SK-N-SH treated with all-trans-retinoic acid at 6 μM for 48 hours (cell line): ENCODE measurements at regions not wholly inside any gene's neighbourhood (a gene's known extent, or its start where the extent isn't known, plus 50 kb on each side); places are given as distances from the start of the nearest gene placed in this dataset.

ENCODE experiments used
- ATAC-seq: fragments of 200-7000 bp; cut with Tn5 transposase; 3 replicates; pipeline ENCODE4 v1.9.1; 2020; ENCODE audit warnings: mild to moderate bottlenecking, moderate library complexity
- ARNTL ChIP-seq: fragments of 450-650 bp; formaldehyde crosslinking; IDR thresholded peaks from 2 replicates; pipeline ENCODE4 v1.5.0; 2020; ENCODE audit warnings: low read depth, mild to moderate bottlenecking, moderate library complexity, borderline replicate concordance
- BACH2 ChIP-seq: fragments of 250-450 bp; sonication (Bioruptor Pico); IDR thresholded peaks from 2 replicates; pipeline ENCODE4 v1.9.0; 2021; ENCODE audit warnings: mild to moderate bottlenecking, borderline replicate concordance
- CSDC2 ChIP-seq: fragments of 250-450 bp; sonication (Bioruptor Pico); IDR thresholded peaks from 2 replicates; pipeline ENCODE4 v1.5.0; 2020; ENCODE audit warnings: mild to moderate bottlenecking, moderate library complexity
- ESRRG ChIP-seq: fragments of 250-450 bp; sonication (Bioruptor Pico); IDR thresholded peaks from 2 replicates; pipeline ENCODE4 v1.6.1; 2021; ENCODE audit warnings: mild to moderate bottlenecking
- GLIS3 ChIP-seq: fragments of 250-450 bp; sonication (Bioruptor Pico); IDR thresholded peaks from 2 replicates; pipeline ENCODE4 v1.5.0; 2020; ENCODE audit warnings: mild to moderate bottlenecking, moderate library complexity
- ISL1 ChIP-seq: fragments of 250-450 bp; sonication (Bioruptor Pico); IDR thresholded peaks from 2 replicates; pipeline ENCODE4 v2.1.2; 2022; ENCODE audit warnings: mild to moderate bottlenecking, moderate library complexity
- OSR1 ChIP-seq: fragments of 250-450 bp; sonication (Bioruptor Pico); IDR thresholded peaks from 2 replicates; pipeline ENCODE4 v1.8.0; 2022; ENCODE audit warnings: moderate library complexity, mild to moderate bottlenecking, inconsistent platforms
- POU6F1 ChIP-seq: fragments of 250-450 bp; sonication (Bioruptor Pico); IDR thresholded peaks from 2 replicates; pipeline ENCODE4 v1.8.0; 2021; ENCODE audit warnings: low read depth, mild to moderate bottlenecking, moderate library complexity, borderline replicate concordance
- PPARA ChIP-seq: fragments of 250-450 bp; sonication (Bioruptor Pico); IDR thresholded peaks from 2 replicates; pipeline ENCODE4 v1.5.0; 2020; ENCODE audit warnings: mild to moderate bottlenecking, borderline replicate concordance
- RARB ChIP-seq: fragments of 250-450 bp; sonication (Bioruptor Pico); IDR thresholded peaks from 2 replicates; pipeline ENCODE4 v1.8.0; 2021; ENCODE audit warnings: mild to moderate bottlenecking, moderate library complexity
- SNAI2 ChIP-seq: fragments of 250-450 bp; sonication (Bioruptor Pico); IDR thresholded peaks from 2 replicates; pipeline ENCODE4 v1.5.0; 2020; ENCODE audit warnings: mild to moderate bottlenecking, moderate library complexity
- TCF4 ChIP-seq: fragments of 250-450 bp; sonication (Bioruptor Pico); IDR thresholded peaks from 2 replicates; pipeline ENCODE4 v1.8.0; 2021; ENCODE audit warnings: mild to moderate bottlenecking, moderate library complexity, borderline replicate concordance
- TSHZ2 ChIP-seq: fragments of 250-450 bp; sonication (Bioruptor Pico); IDR thresholded peaks from 2 replicates; pipeline ENCODE4 v1.5.0; 2020; ENCODE audit warnings: mild to moderate bottlenecking, moderate library complexity
- ZC3H10 ChIP-seq: fragments of 250-450 bp; sonication (Bioruptor Pico); IDR thresholded peaks from 2 replicates; pipeline ENCODE4 v1.5.1; 2021; ENCODE audit warnings: mild to moderate bottlenecking, moderate library complexity
- ZFP3 ChIP-seq: fragments of 250-450 bp; sonication (Bioruptor Pico); IDR thresholded peaks from 2 replicates; pipeline ENCODE4 v1.5.0; 2020; ENCODE audit warnings: mild to moderate bottlenecking, moderate library complexity
- ZFP30 ChIP-seq: fragments of 450-650 bp; formaldehyde crosslinking; IDR thresholded peaks from 2 replicates; pipeline ENCODE4 v1.5.0; 2022; ENCODE audit warnings: mild to moderate bottlenecking, moderate library complexity
- ZNF565 ChIP-seq: fragments of 450-650 bp; formaldehyde crosslinking; conservative IDR thresholded peaks from 2 replicates; pipeline ENCODE4 v1.5.0; 2020; ENCODE audit warnings: low read depth, mild to moderate bottlenecking, moderate library complexity
- ZNF70 ChIP-seq: fragments of 450-650 bp; formaldehyde crosslinking; IDR thresholded peaks from 2 replicates; pipeline ENCODE4 v1.5.0; 2020; ENCODE audit warnings: mild to moderate bottlenecking, moderate library complexity
- TF ChIP-seq, protein P1 (sequence below): fragments of 250-450 bp; sonication (Bioruptor Pico); IDR thresholded peaks from 2 replicates; pipeline ENCODE4 v1.5.1; 2021; ENCODE audit warnings: mild to moderate bottlenecking, moderate library complexity
- TF ChIP-seq, protein P2 (sequence below): fragments of 250-450 bp; sonication (Bioruptor Pico); IDR thresholded peaks from 2 replicates; pipeline ENCODE4 v1.5.1; 2020; ENCODE audit warnings: low read depth, mild to moderate bottlenecking, moderate library complexity

DNA sequence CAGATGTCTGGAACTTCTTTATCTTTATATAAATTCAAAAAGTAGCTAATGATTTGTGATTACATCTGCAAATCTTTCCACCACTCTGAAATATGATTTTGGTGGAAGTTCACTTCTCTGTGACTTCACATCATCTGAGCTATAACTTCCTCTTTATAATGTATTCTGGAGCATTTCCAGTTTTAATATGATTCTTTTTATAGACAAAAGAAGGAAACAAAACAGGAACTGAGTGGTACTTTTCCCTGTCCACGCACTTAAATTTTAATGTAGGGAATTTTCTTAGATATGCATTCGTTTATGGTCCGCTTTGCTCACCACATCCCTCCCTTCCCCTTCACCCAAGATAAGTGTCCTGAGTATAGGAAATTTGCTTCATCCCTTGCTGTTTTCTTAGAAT lies 333.5 kb downstream of the CHSY3 start:
- no peak for TF ChIP-seq BACH2 (CRISPR knock-in tag)
- TF ChIP-seq ISL1 (CRISPR knock-in tag), result no peak
- no peak for TF ChIP-seq POU6F1 (CRISPR knock-in tag)
- TF ChIP-seq ZNF70 (CRISPR knock-in tag), result no peak
- no peak for TF ChIP-seq ZC3H10
- TF ChIP-seq PPARA (CRISPR knock-in tag), result no peak
- TF ChIP-seq RARB (CRISPR knock-in tag), result no peak
- TF ChIP-seq, protein P1, sequence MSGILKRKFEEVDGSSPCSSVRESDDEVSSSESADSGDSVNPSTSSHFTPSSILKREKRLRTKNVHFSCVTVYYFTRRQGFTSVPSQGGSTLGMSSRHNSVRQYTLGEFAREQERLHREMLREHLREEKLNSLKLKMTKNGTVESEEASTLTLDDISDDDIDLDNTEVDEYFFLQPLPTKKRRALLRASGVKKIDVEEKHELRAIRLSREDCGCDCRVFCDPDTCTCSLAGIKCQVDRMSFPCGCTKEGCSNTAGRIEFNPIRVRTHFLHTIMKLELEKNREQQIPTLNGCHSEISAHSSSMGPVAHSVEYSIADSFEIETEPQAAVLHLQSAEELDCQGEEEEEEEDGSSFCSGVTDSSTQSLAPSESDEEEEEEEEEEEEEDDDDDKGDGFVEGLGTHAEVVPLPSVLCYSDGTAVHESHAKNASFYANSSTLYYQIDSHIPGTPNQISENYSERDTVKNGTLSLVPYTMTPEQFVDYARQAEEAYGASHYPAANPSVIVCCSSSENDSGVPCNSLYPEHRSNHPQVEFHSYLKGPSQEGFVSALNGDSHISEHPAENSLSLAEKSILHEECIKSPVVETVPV, result no peak
- no peak for TF ChIP-seq GLIS3
- no peak for TF ChIP-seq ESRRG (CRISPR knock-in tag)
- no peak for TF ChIP-seq SNAI2 (CRISPR knock-in tag)
- no peak for TF ChIP-seq ZFP30
- TF ChIP-seq ZNF565 (CRISPR knock-in tag), result no peak
- TF ChIP-seq ARNTL (CRISPR knock-in tag), result no peak
- no peak for TF ChIP-seq TCF4 (CRISPR knock-in tag)
- TF ChIP-seq TSHZ2 (CRISPR knock-in tag), result no peak
- TF ChIP-seq CSDC2 (CRISPR knock-in tag), result no peak
- TF ChIP-seq OSR1, result no peak
- TF ChIP-seq, protein P2, sequence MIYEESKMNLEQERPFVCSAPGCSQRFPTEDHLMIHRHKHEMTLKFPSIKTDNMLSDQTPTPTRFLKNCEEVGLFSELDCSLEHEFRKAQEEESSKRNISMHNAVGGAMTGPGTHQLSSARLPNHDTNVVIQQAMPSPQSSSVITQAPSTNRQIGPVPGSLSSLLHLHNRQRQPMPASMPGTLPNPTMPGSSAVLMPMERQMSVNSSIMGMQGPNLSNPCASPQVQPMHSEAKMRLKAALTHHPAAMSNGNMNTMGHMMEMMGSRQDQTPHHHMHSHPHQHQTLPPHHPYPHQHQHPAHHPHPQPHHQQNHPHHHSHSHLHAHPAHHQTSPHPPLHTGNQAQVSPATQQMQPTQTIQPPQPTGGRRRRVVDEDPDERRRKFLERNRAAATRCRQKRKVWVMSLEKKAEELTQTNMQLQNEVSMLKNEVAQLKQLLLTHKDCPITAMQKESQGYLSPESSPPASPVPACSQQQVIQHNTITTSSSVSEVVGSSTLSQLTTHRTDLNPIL, result no peak
- TF ChIP-seq ZFP3, result no peak

More for the DNA sequence above, 333.5 kb downstream of the CHSY3 start:
- no peak for ATAC-seq
